Body of pancreas (tissue), 4 donors: ENCODE measurements at regions not wholly inside any gene's neighbourhood (a gene's known extent, or its start where the extent isn't known, plus 50 kb on each side); places are given as distances from the start of the nearest gene placed in this dataset.

ENCODE experiments used
- ATAC-seq: fragments of 150-250 bp; one replicate; pipeline ENCODE4 v1.9.1; 2016
- DNase-seq, 4 donors: peaks; one replicate each; pipeline ENCODE4 v3.0.0-alpha.2; 2019
- H3K27ac ChIP-seq, 4 donors: fragments of 200-600 bp; sonication (generic); 1 replicate in 3 of 4; 2 replicates in 1 of 4; pipeline versions ENCODE4 v1.5.1 to v1.6.1; 2016 to 2019; ENCODE audit warnings: mild to moderate bottlenecking in 1 of 4, mixed read lengths in 1 of 4, moderate library complexity in 1 of 4
- H3K27me3 ChIP-seq, 2 donors: fragments of 200-600 bp; sonication (generic); one replicate each; pipeline ENCODE4 v1.6.0; 2016; ENCODE audit warnings: mild to moderate bottlenecking in 1 of 2
- H3K36me3 ChIP-seq, 2 donors: fragments of 200-600 bp; sonication (generic); replicated peaks in 1 of 2; 2 replicates each; pipeline ENCODE4 v1.5.1; 2016; ENCODE audit warnings: low read depth in 2 of 2; ENCODE audit not compliant: insufficient read depth in 1 of 2
- H3K4me1 ChIP-seq: fragments of 200-600 bp; sonication (generic); one replicate; pipeline ENCODE4 v1.6.0; 2016
- H3K4me3 ChIP-seq, 2 donors: fragments of 200-600 bp; sonication (generic); 1 replicate in 1 of 2; 2 replicates in 1 of 2; pipeline ENCODE4 v1.5.1; 2016 to 2019
- H3K9me3 ChIP-seq, 3 donors: fragments of 200-600 bp; sonication (generic); 1 replicate in 2 of 3; 2 replicates in 1 of 3; pipeline ENCODE4 v1.5.1; 2016
- CTCF ChIP-seq, 7 experiments: fragments of 450-650 bp in 4 of 7; fragments of 200-600 bp in 3 of 7; sonication (generic) in 3 of 7; IDR thresholded peaks; one replicate each; pipeline ENCODE4 v1.5.1; 2016 to 2019; ENCODE audit warnings: antibody characterized with exemption in 7 of 7
- POLR2A ChIP-seq, 3 donors: fragments of 450-650 bp; IDR thresholded peaks; one replicate each; pipeline ENCODE4 v1.6.1; 2016; ENCODE audit warnings: antibody characterized with exemption in 3 of 3, mild to moderate bottlenecking in 2 of 3
- WGBS, 2 donors: methylation state at CpG; one replicate each; pipeline ENCODE4 v1.1.5; 2017; 5-methylcytosine and 5-hydroxymethylcytosine counted together
- intact Hi-C: fragments of 100-400 bp; cut with DNase I; formaldehyde crosslinking; loops from one replicate; pipeline ENCODE4 v1.15.1; 2023

- Histone ChIP-seq H3K9me3 (no peaks in the 10 kb centered on the region), H3K4me1 (no peaks in the 10 kb centered on the region), H3K27me3 (no peaks in the 10 kb centered on the region), H3K27ac (no peak overlapping the region), H3K36me3 (no peaks in the 10 kb centered on the region), H3K4me3 (no peak overlapping the region)
- no peak for ATAC-seq
- no peak for TF ChIP-seq POLR2A (IDR thresholded peaks at IDR 0.05)
- no peak for TF ChIP-seq CTCF (IDR thresholded peaks at IDR 0.05)
- 71 to 78% methylated on average over 6 of the region's 6 CpGs for WGBS, 2 donors
- DNase-seq = no peak
- intact Hi-C loops = no loop called here
These were observed 359.3 kb downstream of the NPIPA8 start for GRCh38 chr16:17977260-17977659.

- intact Hi-C loops = no loop called here
- Histone ChIP-seq H3K36me3 (no peaks in the 10 kb centered on the region), H3K4me1 (no peaks in the 10 kb centered on the region), H3K27me3 (no peaks in the 10 kb centered on the region), H3K27ac (peak overlapping the region in 1 of 4 donors; percentile 7), H3K9me3 (no peaks in the 10 kb centered on the region), H3K4me3 (no peak overlapping the region)
- ATAC-seq (no peak), DNase-seq (peak in 1 of 4 donors; percentile 5)
- TF ChIP-seq POLR2A (IDR thresholded peaks at IDR 0.05) (no peak), CTCF (IDR thresholded peaks at IDR 0.05) (no peak)
- 27 to 39% methylated on average over 10 to 15 of the region's 15 CpGs for WGBS, 2 donors
These were observed 364.0 kb downstream of the NPIPA8 start for GRCh38 chr16:17972460-17972943.

- no peaks in the 10 kb centered on the region for H3K9me3 ChIP-seq
- intact Hi-C loops = no loop called here
- ATAC-seq = peak; percentile 55
- peak in 2 of 4 donors; percentile 8 to 24 for DNase-seq
- H3K4me3 ChIP-seq = no peak overlapping the region
- H3K27ac ChIP-seq = no peak overlapping the region
- TF ChIP-seq CTCF (IDR thresholded peaks at IDR 0.05) = no peak
- TF ChIP-seq POLR2A (IDR thresholded peaks at IDR 0.05) = no peak
- no peaks in the 10 kb centered on the region for H3K4me1 ChIP-seq
- WGBS, 2 donors = 51 to 60% methylated on average over 4 of the region's 4 CpGs
- H3K27me3 ChIP-seq = no peaks in the 10 kb centered on the region
- H3K36me3 ChIP-seq = no peaks in the 10 kb centered on the region
These were observed 365.7 kb downstream of the NPIPA8 start for GRCh38 chr16:17970816-17971331.

- Histone ChIP-seq H3K27me3 (no peaks in the 10 kb centered on the region), H3K4me3 (no peak overlapping the region), H3K9me3 (no peaks in the 10 kb centered on the region), H3K27ac (no peak overlapping the region), H3K36me3 (no peaks in the 10 kb centered on the region), H3K4me1 (no peaks in the 10 kb centered on the region)
- DNase-seq = no peak
- ATAC-seq = no peak
- 43 to 52% methylated on average over 5 of the region's 5 CpGs for WGBS, 2 donors
- TF ChIP-seq POLR2A (IDR thresholded peaks at IDR 0.05) = no peak
- no peak for TF ChIP-seq CTCF (IDR thresholded peaks at IDR 0.05)
- intact Hi-C loops = no loop called here
These were observed 366.3 kb downstream of the NPIPA8 start for GRCh38 chr16:17970157-17970765.
